ENCODE measurements at regions not wholly inside any gene's neighbourhood (a gene's known extent, or its start where the extent isn't known, plus 50 kb on each side); places are given as distances from the start of the nearest gene placed in this dataset.

GRCh38 chr1:177476676-177477075 lies 305.9 kb downstream of the BRINP2 start:
- TF ChIP-seq CTCF (IDR thresholded peaks at IDR 0.05; ENCODE audit: poor library complexity, severe bottlenecking) (no peak), POLR2AphosphoS5 (IDR thresholded peaks at IDR 0.05) (no peak)
